ENCODE measurements at regions not wholly inside any gene's neighbourhood (a gene's known extent, or its start where the extent isn't known, plus 50 kb on each side); places are given as distances from the start of the nearest gene placed in this dataset.

DNA sequence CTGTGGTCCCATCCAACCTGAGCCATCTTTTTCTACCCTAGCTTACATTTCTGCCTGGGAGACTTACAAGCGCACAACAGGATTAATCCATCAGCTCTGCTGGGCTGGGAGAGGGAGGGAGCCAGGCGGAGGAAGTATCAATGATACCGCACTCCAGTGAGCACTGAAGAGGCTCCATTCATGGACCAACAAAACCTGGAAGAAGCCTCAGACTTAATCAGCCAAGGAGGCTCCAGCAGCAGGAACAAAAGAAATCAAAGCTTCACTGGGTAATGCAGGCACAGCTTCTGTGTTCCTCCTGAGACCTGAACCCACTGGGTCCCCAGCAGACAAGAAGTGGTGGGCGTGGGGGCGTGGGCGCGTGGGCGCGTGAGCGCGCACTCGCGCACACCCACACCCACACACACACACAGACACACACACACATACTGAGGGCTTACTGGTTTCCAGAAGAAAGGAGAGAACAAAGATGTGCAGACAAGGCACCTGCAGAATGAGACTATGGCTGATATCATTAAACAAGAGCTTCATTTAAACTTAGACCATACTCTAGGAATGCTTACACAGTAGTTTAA is 87.0 kb upstream of the BOC start:
- no peak overlapping the region for H3K4me3 ChIP-seq (ENCODE audit: low read depth in 1 of 3, low read length in 3 of 3)
- FAIRE-seq = no peak
- 92 to 95% (median 94%) methylated on average over 13 of the region's 13 CpGs for WGBS, 3 donors
- H3K27me3 ChIP-seq (ENCODE audit: control insufficient read depth in 3 of 3, insufficient read depth in 3 of 3, low read length in 3 of 3) = peaks cover 0 to 3% (median 0%) of the 10 kb centered on the region in 3 donors
- no peak overlapping the region for H3K27ac ChIP-seq (ENCODE audit: low read depth in 1 of 3, low read length in 2 of 3)
- DNase-seq = no peak
- no peaks in the 10 kb centered on the region for H3K4me1 ChIP-seq (ENCODE audit: control insufficient read depth in 3 of 3, insufficient read depth in 2 of 3, low read depth in 1 of 3, low read length in 2 of 3)
- no peaks in the 10 kb centered on the region for H3K36me3 ChIP-seq (ENCODE audit: control insufficient read depth in 3 of 3, insufficient read depth in 2 of 3, low read depth in 1 of 3, low read length in 3 of 3)
- no peaks in the 10 kb centered on the region for H3K9me3 ChIP-seq (ENCODE audit: control insufficient read depth in 2 of 2, insufficient read depth in 1 of 2, low read depth in 1 of 2, low read length in 1 of 2)

DNA sequence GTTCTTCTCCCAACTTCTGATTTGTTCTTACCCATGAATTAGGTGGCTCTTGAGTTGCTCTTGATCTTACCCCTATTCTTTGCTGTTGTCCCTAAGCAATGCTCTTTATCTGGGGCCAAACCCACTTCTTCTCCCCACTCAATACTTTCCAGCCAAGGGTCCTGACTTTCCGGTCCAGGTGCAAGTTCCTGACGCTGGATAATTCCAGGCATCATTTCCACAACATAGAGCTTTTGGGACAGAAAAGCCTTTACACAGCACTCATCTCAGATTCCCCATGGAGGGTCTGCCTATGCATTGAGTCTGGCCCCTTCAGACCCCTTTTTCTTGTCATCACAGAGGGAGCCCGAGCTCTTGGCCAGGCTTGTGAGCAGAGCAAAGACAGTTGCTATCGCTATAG is 85.4 kb upstream of the BOC start:
- H3K4me1 ChIP-seq (ENCODE audit: control insufficient read depth in 3 of 3, insufficient read depth in 2 of 3, low read depth in 1 of 3, low read length in 2 of 3) = no peaks in the 10 kb centered on the region
- peaks cover 0 to 3% (median 0%) of the 10 kb centered on the region in 3 donors for H3K27me3 ChIP-seq (ENCODE audit: control insufficient read depth in 3 of 3, insufficient read depth in 3 of 3, low read length in 3 of 3)
- DNase-seq = no peak
- H3K27ac ChIP-seq (ENCODE audit: low read depth in 1 of 3, low read length in 2 of 3) = no peak overlapping the region
- no peaks in the 10 kb centered on the region for H3K9me3 ChIP-seq (ENCODE audit: control insufficient read depth in 2 of 2, insufficient read depth in 1 of 2, low read depth in 1 of 2, low read length in 1 of 2)
- H3K36me3 ChIP-seq (ENCODE audit: control insufficient read depth in 3 of 3, insufficient read depth in 2 of 3, low read depth in 1 of 3, low read length in 3 of 3) = no peaks in the 10 kb centered on the region
- no peak for FAIRE-seq
- H3K4me3 ChIP-seq (ENCODE audit: low read depth in 1 of 3, low read length in 3 of 3) = no peak overlapping the region
- 93 to 95% (median 94%) methylated on average over 4 of the region's 4 CpGs for WGBS, 3 donors

DNA sequence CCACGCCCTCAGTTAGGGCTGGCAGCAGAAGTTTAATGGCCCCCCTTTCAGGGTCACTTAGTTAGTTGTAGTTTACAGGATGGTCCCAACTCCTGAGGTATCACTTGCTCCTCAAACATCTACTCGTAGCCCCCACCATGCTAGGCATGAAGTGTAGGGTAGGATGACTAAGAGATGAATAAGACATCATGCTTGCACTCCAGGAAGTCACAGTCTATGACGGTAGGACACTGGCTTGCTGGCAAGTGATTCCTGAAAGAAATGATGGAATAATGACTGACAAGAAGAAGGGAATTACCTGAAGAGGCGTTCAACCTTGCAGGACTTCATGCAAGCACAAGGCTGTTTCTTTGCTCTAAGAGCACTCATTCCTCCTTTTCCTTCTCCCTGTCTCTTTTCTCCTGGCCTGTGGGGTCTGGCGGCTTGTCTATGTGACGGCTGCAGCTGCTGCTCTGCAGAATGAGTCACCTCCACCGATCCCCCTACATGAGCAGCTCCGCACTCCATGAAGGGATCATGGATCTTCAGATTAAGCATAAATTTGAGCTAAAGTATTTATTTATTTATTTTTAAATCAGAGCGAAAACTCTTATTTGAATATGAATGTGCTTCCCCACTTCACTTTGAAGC is 82.9 kb upstream of the BOC start:
- no peak overlapping the region for H3K27ac ChIP-seq (ENCODE audit: low read depth in 1 of 3, low read length in 2 of 3)
- H3K4me1 ChIP-seq (ENCODE audit: control insufficient read depth in 3 of 3, insufficient read depth in 2 of 3, low read depth in 1 of 3, low read length in 2 of 3) = no peaks in the 10 kb centered on the region
- DNase-seq (no peak), FAIRE-seq (no peak)
- no peak overlapping the region for H3K4me3 ChIP-seq (ENCODE audit: low read depth in 1 of 3, low read length in 3 of 3)
- peaks cover 0 to 3% (median 0%) of the 10 kb centered on the region in 3 donors for H3K27me3 ChIP-seq (ENCODE audit: control insufficient read depth in 3 of 3, insufficient read depth in 3 of 3, low read length in 3 of 3)
- no peaks in the 10 kb centered on the region for H3K9me3 ChIP-seq (ENCODE audit: control insufficient read depth in 2 of 2, insufficient read depth in 1 of 2, low read depth in 1 of 2, low read length in 1 of 2)
- 74 to 77% (median 74%) methylated on average over 9 of the region's 9 CpGs for WGBS, 3 donors
- H3K36me3 ChIP-seq (ENCODE audit: control insufficient read depth in 3 of 3, insufficient read depth in 2 of 3, low read depth in 1 of 3, low read length in 3 of 3) = no peaks in the 10 kb centered on the region

DNA sequence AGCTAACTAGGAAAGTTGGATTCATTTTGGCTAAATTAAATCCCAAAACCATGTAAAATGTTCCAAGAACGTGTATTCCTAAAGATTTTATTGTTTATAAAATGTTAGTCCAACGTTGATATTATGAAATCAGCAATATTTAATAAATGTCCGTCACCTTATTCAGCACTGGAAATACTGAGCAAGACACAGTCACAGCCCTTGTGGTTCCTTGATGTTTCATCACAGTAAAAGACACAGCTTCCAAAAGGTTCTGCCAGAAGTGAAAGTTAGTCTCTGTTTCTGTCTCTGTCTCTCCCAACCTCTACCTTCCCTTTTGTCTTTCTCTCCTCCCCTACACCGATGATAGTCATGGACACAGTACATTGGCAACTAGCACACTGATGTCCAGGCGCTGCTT is 82.2 kb upstream of the BOC start:
- FAIRE-seq (no peak), DNase-seq (no peak)
- Histone ChIP-seq H3K27ac (ENCODE audit: low read depth in 1 of 3, low read length in 2 of 3) (no peak overlapping the region), H3K9me3 (ENCODE audit: control insufficient read depth in 2 of 2, insufficient read depth in 1 of 2, low read depth in 1 of 2, low read length in 1 of 2) (no peaks in the 10 kb centered on the region), H3K4me1 (ENCODE audit: control insufficient read depth in 3 of 3, insufficient read depth in 2 of 3, low read depth in 1 of 3, low read length in 2 of 3) (no peaks in the 10 kb centered on the region), H3K27me3 (ENCODE audit: control insufficient read depth in 3 of 3, insufficient read depth in 3 of 3, low read length in 3 of 3) (peaks cover 0 to 3% (median 0%) of the 10 kb centered on the region in 3 donors), H3K36me3 (ENCODE audit: control insufficient read depth in 3 of 3, insufficient read depth in 2 of 3, low read depth in 1 of 3, low read length in 3 of 3) (no peaks in the 10 kb centered on the region), H3K4me3 (ENCODE audit: low read depth in 1 of 3, low read length in 3 of 3) (no peak overlapping the region)
- 75 to 88% (median 85%) methylated on average over 5 of the region's 5 CpGs for WGBS, 3 donors

DNA sequence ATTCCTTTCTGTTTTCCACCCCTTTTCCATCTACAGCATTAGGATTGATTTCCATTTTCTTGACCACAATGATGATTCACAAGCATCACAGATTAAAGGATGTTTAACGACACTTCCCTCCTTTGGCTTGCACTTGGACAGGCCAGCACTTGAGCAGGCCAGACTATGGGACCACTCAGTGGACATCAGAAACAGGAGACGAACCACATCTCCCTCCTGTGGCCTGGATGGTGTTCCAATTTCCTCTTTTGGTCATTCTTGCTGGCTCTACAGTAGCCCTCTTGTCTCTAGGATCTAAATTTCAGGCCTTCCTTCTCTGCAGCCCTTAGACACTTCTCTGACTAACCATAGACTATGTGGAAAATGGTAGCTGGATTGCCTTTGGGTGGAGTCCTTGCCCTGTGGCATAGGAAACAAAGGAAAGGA is 78.8 kb upstream of the BOC start:
- no peaks in the 10 kb centered on the region for H3K36me3 ChIP-seq (ENCODE audit: control insufficient read depth in 3 of 3, insufficient read depth in 2 of 3, low read depth in 1 of 3, low read length in 3 of 3)
- H3K9me3 ChIP-seq (ENCODE audit: control insufficient read depth in 2 of 2, insufficient read depth in 1 of 2, low read depth in 1 of 2, low read length in 1 of 2) = no peaks in the 10 kb centered on the region
- H3K4me1 ChIP-seq (ENCODE audit: control insufficient read depth in 3 of 3, insufficient read depth in 2 of 3, low read depth in 1 of 3, low read length in 2 of 3) = no peaks in the 10 kb centered on the region
- DNase-seq = no peak
- FAIRE-seq = no peak
- H3K27ac ChIP-seq (ENCODE audit: low read depth in 1 of 3, low read length in 2 of 3) = no peak overlapping the region
- peaks cover 0 to 3% (median 0%) of the 10 kb centered on the region in 3 donors for H3K27me3 ChIP-seq (ENCODE audit: control insufficient read depth in 3 of 3, insufficient read depth in 3 of 3, low read length in 3 of 3)
- 60 to 79% (median 67%) methylated on average over 2 of the region's 2 CpGs for WGBS, 3 donors
- H3K4me3 ChIP-seq (ENCODE audit: low read depth in 1 of 3, low read length in 3 of 3) = no peak overlapping the region

DNA sequence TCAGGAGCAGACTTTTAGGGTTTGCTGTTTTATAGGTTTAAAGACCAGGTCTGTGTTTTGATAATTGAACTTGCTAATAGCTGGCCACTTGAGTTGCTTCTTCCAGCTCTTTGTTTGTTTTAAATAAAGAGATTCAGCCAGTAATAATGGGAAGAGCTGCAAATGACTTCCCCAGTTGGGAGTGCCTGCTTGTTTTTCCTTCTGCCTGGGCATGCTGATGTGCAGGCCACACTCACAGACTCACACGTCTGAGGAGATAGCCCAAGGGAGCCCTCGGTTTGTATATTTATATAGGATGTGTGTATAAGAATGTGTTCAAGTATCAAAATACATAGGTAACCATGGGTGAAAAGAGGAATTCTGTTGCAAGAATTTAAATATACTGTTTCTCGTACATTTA is 78.2 kb upstream of the BOC start:
- 73 to 84% (median 78%) methylated on average over 3 of the region's 3 CpGs for WGBS, 3 donors
- Histone ChIP-seq H3K36me3 (ENCODE audit: control insufficient read depth in 3 of 3, insufficient read depth in 2 of 3, low read depth in 1 of 3, low read length in 3 of 3) (no peaks in the 10 kb centered on the region), H3K4me1 (ENCODE audit: control insufficient read depth in 3 of 3, insufficient read depth in 2 of 3, low read depth in 1 of 3, low read length in 2 of 3) (no peaks in the 10 kb centered on the region), H3K27me3 (ENCODE audit: control insufficient read depth in 3 of 3, insufficient read depth in 3 of 3, low read length in 3 of 3) (peaks cover 0 to 2% (median 0%) of the 10 kb centered on the region in 3 donors), H3K4me3 (ENCODE audit: low read depth in 1 of 3, low read length in 3 of 3) (no peak overlapping the region), H3K27ac (ENCODE audit: low read depth in 1 of 3, low read length in 2 of 3) (no peak overlapping the region), H3K9me3 (ENCODE audit: control insufficient read depth in 2 of 2, insufficient read depth in 1 of 2, low read depth in 1 of 2, low read length in 1 of 2) (no peaks in the 10 kb centered on the region)
- no peak for DNase-seq
- no peak for FAIRE-seq

DNA sequence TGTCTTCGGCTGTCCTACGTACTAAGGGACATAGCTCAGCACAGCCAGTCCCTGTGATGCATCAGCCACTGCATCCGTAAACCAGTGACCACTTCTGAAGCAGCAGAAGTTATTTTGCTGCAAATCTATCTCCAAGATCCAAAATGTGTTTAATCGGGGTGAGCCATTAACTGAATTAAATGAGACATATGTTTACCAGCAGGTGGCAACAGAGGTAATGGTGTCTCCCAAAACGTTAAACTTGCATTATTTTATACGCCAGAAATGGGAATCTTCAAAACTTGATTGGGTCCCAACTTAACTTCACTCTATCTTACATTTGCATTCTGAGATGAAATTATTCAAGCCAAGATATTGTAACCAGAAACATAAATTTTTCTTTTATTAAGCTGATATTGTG is 75.3 kb upstream of the BOC start:
- H3K4me1 ChIP-seq (ENCODE audit: control insufficient read depth in 3 of 3, insufficient read depth in 2 of 3, low read depth in 1 of 3, low read length in 2 of 3) = no peaks in the 10 kb centered on the region
- no peaks in the 10 kb centered on the region for H3K27me3 ChIP-seq (ENCODE audit: control insufficient read depth in 3 of 3, insufficient read depth in 3 of 3, low read length in 3 of 3)
- H3K9me3 ChIP-seq (ENCODE audit: control insufficient read depth in 2 of 2, insufficient read depth in 1 of 2, low read depth in 1 of 2, low read length in 1 of 2) = no peaks in the 10 kb centered on the region
- DNase-seq = peak; percentile 4 to 31
- H3K4me3 ChIP-seq (ENCODE audit: low read depth in 1 of 3, low read length in 3 of 3) = no peak overlapping the region
- no peak overlapping the region for H3K27ac ChIP-seq (ENCODE audit: low read depth in 1 of 3, low read length in 2 of 3)
- H3K36me3 ChIP-seq (ENCODE audit: control insufficient read depth in 3 of 3, insufficient read depth in 2 of 3, low read depth in 1 of 3, low read length in 3 of 3) = no peaks in the 10 kb centered on the region
- no peak for FAIRE-seq
- WGBS, 3 donors = 34 to 46% (median 45%) methylated on average over 6 of the region's 6 CpGs

DNA sequence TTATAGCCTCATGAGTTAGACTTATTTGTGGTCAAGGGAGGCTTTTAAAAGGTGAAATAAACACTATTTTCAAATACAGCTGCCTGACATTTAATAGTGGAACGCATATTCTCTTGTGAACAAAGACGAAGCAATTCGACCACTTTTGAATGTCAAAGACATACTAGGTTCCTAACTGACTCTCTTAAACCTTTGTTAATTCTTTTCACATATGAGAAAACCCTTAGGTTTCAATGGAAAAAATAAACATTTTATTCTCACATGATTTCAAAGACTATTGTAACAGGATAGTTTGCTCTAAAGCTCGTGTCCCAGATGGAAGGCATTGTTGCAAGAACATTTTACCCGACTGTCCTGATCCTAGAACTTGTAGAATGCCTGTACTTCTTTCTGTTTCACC is 74.8 kb upstream of the BOC start:
- Histone ChIP-seq H3K4me1 (ENCODE audit: control insufficient read depth in 3 of 3, insufficient read depth in 2 of 3, low read depth in 1 of 3, low read length in 2 of 3) (no peaks in the 10 kb centered on the region), H3K9me3 (ENCODE audit: control insufficient read depth in 2 of 2, insufficient read depth in 1 of 2, low read depth in 1 of 2, low read length in 1 of 2) (no peaks in the 10 kb centered on the region), H3K4me3 (ENCODE audit: low read depth in 1 of 3, low read length in 3 of 3) (no peak overlapping the region), H3K27me3 (ENCODE audit: control insufficient read depth in 3 of 3, insufficient read depth in 3 of 3, low read length in 3 of 3) (no peaks in the 10 kb centered on the region), H3K27ac (ENCODE audit: low read depth in 1 of 3, low read length in 2 of 3) (no peak overlapping the region), H3K36me3 (ENCODE audit: control insufficient read depth in 3 of 3, insufficient read depth in 2 of 3, low read depth in 1 of 3, low read length in 3 of 3) (no peaks in the 10 kb centered on the region)
- FAIRE-seq (no peak), DNase-seq (no peak)
- WGBS, 3 donors = 91 to 94% (median 92%) methylated on average over 5 of the region's 5 CpGs
